IPS-15b (cell line): ENCODE measurements at regions not wholly inside any gene's neighbourhood (a gene's known extent, or its start where the extent isn't known, plus 50 kb on each side); places are given as distances from the start of the nearest gene placed in this dataset.

ENCODE experiments used
- H3K27me3 ChIP-seq: one replicate; pipeline ENCODE4 v1.6.1; 2013; ENCODE audit warnings: low read length; ENCODE audit not compliant: control insufficient read depth, insufficient read depth
- H3K36me3 ChIP-seq: one replicate; pipeline ENCODE4 v1.6.1; 2013; ENCODE audit warnings: low read length; ENCODE audit not compliant: control insufficient read depth, insufficient read depth
- H3K4me1 ChIP-seq: one replicate; pipeline ENCODE4 v1.6.1; 2013; ENCODE audit warnings: mild to moderate bottlenecking, low read length; ENCODE audit not compliant: control insufficient read depth, insufficient read depth
- H3K4me3 ChIP-seq: one replicate; pipeline ENCODE4 v1.5.1; 2013; ENCODE audit warnings: low read depth, low read length
- H3K9ac ChIP-seq: one replicate; pipeline ENCODE4 v1.6.1; 2013; ENCODE audit warnings: low read depth, mild to moderate bottlenecking, low read length
- H3K9me3 ChIP-seq: one replicate; pipeline ENCODE4 v1.6.1; 2013; ENCODE audit warnings: mild to moderate bottlenecking, low read length; ENCODE audit not compliant: control insufficient read depth, insufficient read depth

DNA sequence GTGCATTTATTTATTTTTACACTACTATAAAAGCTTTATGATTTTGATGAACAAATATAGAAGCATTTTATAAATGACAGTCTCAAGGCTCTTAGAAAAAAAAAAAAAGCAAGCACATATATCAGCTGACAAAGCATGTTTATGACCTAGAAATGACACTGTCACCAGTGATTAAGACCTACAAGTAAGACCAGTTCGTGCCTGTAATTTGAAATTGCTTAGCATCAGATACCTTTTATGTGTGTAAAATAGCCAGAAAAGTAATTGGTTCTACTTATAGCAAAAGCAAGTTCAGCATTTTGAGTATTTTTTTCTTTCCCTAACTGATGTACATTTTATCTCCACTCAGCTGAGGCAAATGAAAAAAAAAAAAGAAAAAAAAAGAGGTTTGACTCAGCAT is 808.4 kb downstream of the CDH18 start:
- Histone ChIP-seq H3K4me3 (no peak overlapping the region), H3K36me3 (no peaks in the 10 kb centered on the region), H3K9me3 (no peaks in the 10 kb centered on the region), H3K4me1 (no peaks in the 10 kb centered on the region), H3K9ac (no peak overlapping the region), H3K27me3 (no peaks in the 10 kb centered on the region)

- Histone ChIP-seq H3K9me3 (no peaks in the 10 kb centered on the region), H3K4me3 (no peak overlapping the region), H3K27me3 (no peaks in the 10 kb centered on the region), H3K9ac (no peak overlapping the region), H3K4me1 (no peaks in the 10 kb centered on the region), H3K36me3 (no peaks in the 10 kb centered on the region)
These were observed 798.8 kb downstream of the CDH18 start for GRCh38 chr5:19189176-19189575.

GRCh38 chr5:19193631-19194030 is 794.4 kb downstream of the CDH18 start:
- Histone ChIP-seq H3K4me1 (no peaks in the 10 kb centered on the region), H3K27me3 (no peaks in the 10 kb centered on the region), H3K9me3 (no peaks in the 10 kb centered on the region), H3K9ac (no peak overlapping the region), H3K36me3 (no peaks in the 10 kb centered on the region), H3K4me3 (no peak overlapping the region)

GRCh38 chr5:19196631-19197030 is 791.4 kb downstream of the CDH18 start:
- H3K27me3 ChIP-seq = no peaks in the 10 kb centered on the region
- no peak overlapping the region for H3K4me3 ChIP-seq
- H3K36me3 ChIP-seq = no peaks in the 10 kb centered on the region
- H3K9ac ChIP-seq = no peak overlapping the region
- H3K9me3 ChIP-seq = no peaks in the 10 kb centered on the region
- H3K4me1 ChIP-seq = no peaks in the 10 kb centered on the region

GRCh38 chr5:19200251-19200650 is 787.7 kb downstream of the CDH18 start:
- no peaks in the 10 kb centered on the region for H3K9me3 ChIP-seq
- no peaks in the 10 kb centered on the region for H3K36me3 ChIP-seq
- no peaks in the 10 kb centered on the region for H3K27me3 ChIP-seq
- no peak overlapping the region for H3K9ac ChIP-seq
- H3K4me3 ChIP-seq = no peak overlapping the region
- no peaks in the 10 kb centered on the region for H3K4me1 ChIP-seq

DNA sequence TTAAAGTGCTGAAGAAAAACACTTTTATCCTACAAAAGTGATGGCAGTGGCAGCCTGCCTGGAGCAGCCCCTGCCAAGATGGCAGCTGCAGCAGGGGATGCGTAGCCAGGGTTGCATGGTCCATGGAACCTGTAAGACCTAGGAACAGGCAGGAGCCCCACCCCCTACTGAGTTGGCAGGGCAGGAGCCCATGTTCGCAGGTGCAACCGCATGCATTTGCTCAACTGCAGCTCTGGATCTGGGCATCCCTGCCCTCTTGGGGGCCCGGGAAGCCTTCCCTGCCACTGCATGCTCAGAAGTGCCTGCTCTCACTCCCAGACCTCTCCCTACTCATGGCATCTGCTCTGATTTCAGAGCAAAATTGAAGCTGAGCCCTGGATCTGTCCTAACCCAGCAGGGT is 779.6 kb downstream of the CDH18 start:
- H3K9ac ChIP-seq = no peak overlapping the region

GRCh38 chr5:19210886-19211285 is 777.1 kb downstream of the CDH18 start:
- no peaks in the 10 kb centered on the region for H3K4me1 ChIP-seq
- H3K4me3 ChIP-seq = no peak overlapping the region
- H3K9ac ChIP-seq = no peak overlapping the region
- H3K36me3 ChIP-seq = no peaks in the 10 kb centered on the region
- no peaks in the 10 kb centered on the region for H3K27me3 ChIP-seq
- no peaks in the 10 kb centered on the region for H3K9me3 ChIP-seq

More for the DNA sequence above, 779.6 kb downstream of the CDH18 start:
- H3K9me3 ChIP-seq = no peaks in the 10 kb centered on the region
- H3K27me3 ChIP-seq = no peaks in the 10 kb centered on the region
- H3K4me1 ChIP-seq = no peaks in the 10 kb centered on the region
- no peak overlapping the region for H3K4me3 ChIP-seq
- no peaks in the 10 kb centered on the region for H3K36me3 ChIP-seq

- Histone ChIP-seq H3K4me3 (no peak overlapping the region), H3K4me1 (peaks cover 2% of the 10 kb centered on the region), H3K27me3 (no peaks in the 10 kb centered on the region), H3K36me3 (no peaks in the 10 kb centered on the region), H3K9ac (no peak overlapping the region), H3K9me3 (no peaks in the 10 kb centered on the region)
These were observed 758.7 kb downstream of the CDH18 start for GRCh38 chr5:19229179-19229835.

DNA sequence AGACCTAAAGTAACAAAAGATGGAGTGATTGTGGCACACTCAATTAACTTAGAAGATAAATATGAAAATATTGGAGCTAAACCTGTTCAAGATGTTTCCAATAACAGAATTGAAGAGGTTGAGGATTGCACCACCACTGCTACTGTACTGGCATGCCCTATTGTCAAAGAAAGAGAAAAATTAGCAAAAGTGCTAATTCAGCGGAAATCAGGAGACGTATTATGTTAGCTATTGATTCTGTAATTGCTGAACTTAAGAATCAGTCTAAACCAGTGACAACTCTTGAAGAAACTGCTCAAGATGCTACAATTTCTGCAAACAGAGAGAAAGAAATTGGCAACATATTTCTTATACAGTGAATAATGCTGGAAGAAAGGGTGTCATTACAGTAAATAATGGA is 754.4 kb downstream of the CDH18 start:
- Histone ChIP-seq H3K9me3 (no peaks in the 10 kb centered on the region), H3K4me3 (no peak overlapping the region), H3K4me1 (no peaks in the 10 kb centered on the region), H3K27me3 (no peaks in the 10 kb centered on the region), H3K36me3 (no peaks in the 10 kb centered on the region), H3K9ac (no peak overlapping the region)

DNA sequence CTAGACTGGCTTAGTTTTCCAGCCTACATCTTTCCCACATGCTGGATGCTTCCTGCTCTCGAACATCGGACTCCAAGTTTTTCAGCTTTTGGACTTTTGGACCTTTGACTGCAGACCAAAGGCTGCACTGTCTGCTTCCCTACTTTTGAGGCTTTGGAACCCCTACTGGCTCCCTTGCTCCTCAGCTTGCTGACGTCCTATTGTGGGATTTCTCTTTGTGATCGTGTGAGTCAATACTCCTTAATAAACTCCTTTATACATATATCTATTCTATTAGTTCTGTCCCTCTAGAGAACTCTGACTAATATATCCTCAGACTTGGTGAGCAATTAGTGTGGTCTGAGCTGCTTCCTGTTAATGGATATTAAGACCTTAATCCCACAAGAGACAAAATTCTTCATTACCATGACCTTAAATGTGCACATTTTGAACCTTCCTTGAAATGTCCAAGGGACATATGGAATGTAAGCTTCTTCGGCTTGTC is 752.9 kb downstream of the CDH18 start:
- Histone ChIP-seq H3K9me3 (no peaks in the 10 kb centered on the region), H3K27me3 (no peaks in the 10 kb centered on the region), H3K4me1 (no peaks in the 10 kb centered on the region), H3K4me3 (no peak overlapping the region), H3K36me3 (no peaks in the 10 kb centered on the region), H3K9ac (no peak overlapping the region)

DNA sequence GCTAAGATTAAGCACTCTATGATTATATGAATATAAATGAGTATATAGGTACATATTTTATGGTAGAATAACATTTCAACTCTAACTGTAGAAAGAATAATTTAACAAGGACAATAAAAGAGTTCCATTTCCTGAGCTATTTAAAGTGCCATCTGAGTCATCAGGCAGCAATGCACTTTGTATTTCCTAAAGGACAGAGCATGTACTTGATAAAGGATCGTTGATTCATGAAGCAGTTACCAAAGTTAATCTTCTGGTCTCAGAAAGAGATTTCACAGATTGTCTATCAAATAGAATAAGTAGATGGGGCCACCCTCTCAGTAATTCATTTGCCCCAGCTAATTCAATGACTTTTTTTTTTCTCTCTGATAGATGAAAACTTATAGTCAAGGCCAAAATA is 747.8 kb downstream of the CDH18 start:
- Histone ChIP-seq H3K4me1 (no peaks in the 10 kb centered on the region), H3K4me3 (no peak overlapping the region)

DNA sequence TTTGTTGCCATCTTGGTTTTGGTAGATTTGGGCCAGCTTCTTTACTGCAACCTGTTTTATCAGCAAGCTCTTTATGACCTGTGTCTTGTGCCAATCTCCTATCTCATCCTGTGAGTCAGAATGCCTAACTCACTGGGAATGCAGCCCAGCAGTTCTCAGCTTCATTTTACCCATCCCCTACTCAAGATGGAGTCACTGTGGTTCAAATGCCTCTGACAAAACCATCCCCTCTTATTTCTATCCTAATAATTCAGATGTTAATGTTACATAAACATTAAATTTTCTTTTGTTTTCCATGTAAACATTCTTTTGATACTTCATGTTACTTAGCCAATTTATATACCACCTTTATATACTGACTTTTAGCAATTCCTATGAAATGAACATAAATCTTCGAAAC is 746.3 kb downstream of the CDH18 start:
- no peaks in the 10 kb centered on the region for H3K36me3 ChIP-seq
- no peaks in the 10 kb centered on the region for H3K4me1 ChIP-seq
- no peaks in the 10 kb centered on the region for H3K9me3 ChIP-seq
- H3K27me3 ChIP-seq = no peaks in the 10 kb centered on the region
- no peak overlapping the region for H3K9ac ChIP-seq
- no peak overlapping the region for H3K4me3 ChIP-seq

More for the DNA sequence above, 747.8 kb downstream of the CDH18 start:
- Histone ChIP-seq H3K27me3 (no peaks in the 10 kb centered on the region), H3K9me3 (no peaks in the 10 kb centered on the region), H3K9ac (no peak overlapping the region), H3K36me3 (no peaks in the 10 kb centered on the region)
